Renal cortical epithelial cell (primary cell): ENCODE measurements at regions not wholly inside any gene's neighbourhood (a gene's known extent, or its start where the extent isn't known, plus 50 kb on each side); places are given as distances from the start of the nearest gene placed in this dataset.
"Not testable (repeated sequence)": the region's sequence is repeated elsewhere in the genome, so short reads cannot be mapped to it uniquely, and the experiment has no call there.

Source experiments
- DNase-seq: peaks from one replicate; pipeline ENCODE4 v3.0.0-alpha.2; 2011; ENCODE audit warnings: low read depth

GRCh38 chr6:10128721-10129120 lies 286.2 kb downstream of the TFAP2A start:
- DNase-seq: no peak

GRCh38 chr6:10122164-10122563 lies 292.7 kb downstream of the TFAP2A start:
- DNase-seq: no peak

- DNase-seq: no peak
These were observed 301.9 kb downstream of the TFAP2A start for GRCh38 chr6:10112871-10113549.

GRCh38 chr6:10111975-10112374 lies 302.9 kb downstream of the TFAP2A start:
- no peak for DNase-seq

GRCh38 chr6:10101551-10102252 lies 313.2 kb downstream of the TFAP2A start:
- DNase-seq: no peak

- peak; percentile 10 for DNase-seq
These were observed 315.2 kb downstream of the TFAP2A start for GRCh38 chr6:10099529-10100140.

GRCh38 chr6:10098756-10099528 lies 315.9 kb downstream of the TFAP2A start:
- DNase-seq: peak; percentile 51

- no peak for DNase-seq
These were observed 321.6 kb downstream of the TFAP2A start for GRCh38 chr6:10093282-10093681.

GRCh38 chr6:10084111-10084986 lies 330.5 kb downstream of the TFAP2A start:
- DNase-seq: no peak

- DNase-seq: no peak
These were observed 332.5 kb downstream of the TFAP2A start for GRCh38 chr6:10082385-10082784.

GRCh38 chr6:10081957-10082356 lies 332.9 kb downstream of the TFAP2A start:
- no peak for DNase-seq

- DNase-seq: peak; percentile 14
These were observed 333.8 kb downstream of the TFAP2A start for GRCh38 chr6:10081075-10081474.

GRCh38 chr6:10080561-10080960 lies 334.3 kb downstream of the TFAP2A start:
- no peak for DNase-seq

GRCh38 chr6:10078581-10078980 lies 336.3 kb downstream of the TFAP2A start:
- DNase-seq: no peak

GRCh38 chr6:10074726-10075125 lies 340.1 kb downstream of the TFAP2A start:
- not testable (repeated sequence) for DNase-seq

GRCh38 chr6:10073341-10073740 lies 341.5 kb downstream of the TFAP2A start:
- no peak for DNase-seq

- DNase-seq: no peak
These were observed 343.1 kb downstream of the TFAP2A start for GRCh38 chr6:10071631-10072220.

- DNase-seq: no peak
These were observed 354.9 kb downstream of the TFAP2A start for GRCh38 chr6:10060004-10060403.

- no peak for DNase-seq
These were observed 360.2 kb downstream of the TFAP2A start for GRCh38 chr6:10054672-10055071.

- no peak for DNase-seq
These were observed 363.6 kb downstream of the TFAP2A start for GRCh38 chr6:10051283-10051682.
